DND-41 (cell line): ENCODE measurements at regions not wholly inside any gene's neighbourhood (a gene's known extent, or its start where the extent isn't known, plus 50 kb on each side); places are given as distances from the start of the nearest gene placed in this dataset.

ENCODE experiments used
- ATAC-seq: fragments of 200-7000 bp; cut with Tn5 transposase; 3 replicates; pipeline ENCODE4 v1.9.1; 2021; ENCODE audit warnings: low read depth; ENCODE audit not compliant: insufficient read depth
- DNase-seq: peaks from one replicate; pipeline ENCODE4 v3.0.0-alpha.2; 2020
- H2AFZ ChIP-seq: 2 replicates; pipeline ENCODE4 v1.6.0; 2012; ENCODE audit warnings: low read depth, low read length
- H3K27ac ChIP-seq: 2 replicates; pipeline ENCODE4 v1.5.1; 2012; ENCODE audit warnings: low read length, inconsistent platforms
- H3K27me3 ChIP-seq: fragments of 200-600 bp; sonication (generic); 2 replicates; pipeline ENCODE4 v1.6.0; 2012; ENCODE audit warnings: low read length, mild to moderate bottlenecking, inconsistent platforms; ENCODE audit not compliant: insufficient read depth, poor library complexity
- H3K36me3 ChIP-seq: 2 replicates; pipeline ENCODE4 v1.5.1; 2012; ENCODE audit warnings: low read length, inconsistent platforms; ENCODE audit not compliant: insufficient read depth
- H3K4me1 ChIP-seq: 2 replicates; pipeline ENCODE4 v1.5.1; 2012; ENCODE audit warnings: mild to moderate bottlenecking, low read length; ENCODE audit not compliant: insufficient read depth
- H3K4me2 ChIP-seq: 2 replicates; pipeline ENCODE4 v1.6.0; 2012; ENCODE audit warnings: mild to moderate bottlenecking, moderate library complexity, low read length, inconsistent platforms; ENCODE audit not compliant: insufficient read depth
- H3K4me3 ChIP-seq, 2 experiments: fragments of 200-600 bp in 1 of 2; shearing (Covaris generic) in 1 of 2; 2 replicates each; pipeline ENCODE4 v1.5.1; 2012 to 2016; ENCODE audit warnings: inconsistent platforms in 2 of 2, low read length in 2 of 2, mild to moderate bottlenecking in 2 of 2, low read depth in 1 of 2, moderate library complexity in 1 of 2
- H3K79me2 ChIP-seq: 2 replicates; pipeline ENCODE4 v1.6.0; 2012; ENCODE audit warnings: low read length, inconsistent platforms; ENCODE audit not compliant: insufficient read depth
- H3K9ac ChIP-seq: 2 replicates; pipeline ENCODE4 v1.6.0; 2012; ENCODE audit warnings: low read depth, mild to moderate bottlenecking, inconsistent platforms, low read length, moderate library complexity
- H3K9me3 ChIP-seq: 2 replicates; pipeline ENCODE4 v1.5.1; 2012; ENCODE audit warnings: low read length, moderate library complexity, mild to moderate bottlenecking, inconsistent platforms; ENCODE audit not compliant: insufficient read depth, severe bottlenecking
- H4K20me1 ChIP-seq: 2 replicates; pipeline ENCODE4 v1.6.0; 2012; ENCODE audit warnings: low read length; ENCODE audit not compliant: insufficient read depth
- EZH2 ChIP-seq: IDR thresholded peaks from 3 replicates; pipeline ENCODE4 v1.6.1; 2012; ENCODE audit warnings: borderline replicate concordance, low read depth, mild to moderate bottlenecking, moderate library complexity, low read length, inconsistent platforms; ENCODE audit not compliant: severe bottlenecking
- TF ChIP-seq, protein P1 (sequence below): IDR thresholded peaks from 2 replicates; pipeline ENCODE4 v1.5.1; 2012; ENCODE audit warnings: borderline replicate concordance, low read length, moderate library complexity, mild to moderate bottlenecking; ENCODE audit not compliant: poor library complexity, severe bottlenecking; ENCODE audit errors: extremely low read depth

DNA sequence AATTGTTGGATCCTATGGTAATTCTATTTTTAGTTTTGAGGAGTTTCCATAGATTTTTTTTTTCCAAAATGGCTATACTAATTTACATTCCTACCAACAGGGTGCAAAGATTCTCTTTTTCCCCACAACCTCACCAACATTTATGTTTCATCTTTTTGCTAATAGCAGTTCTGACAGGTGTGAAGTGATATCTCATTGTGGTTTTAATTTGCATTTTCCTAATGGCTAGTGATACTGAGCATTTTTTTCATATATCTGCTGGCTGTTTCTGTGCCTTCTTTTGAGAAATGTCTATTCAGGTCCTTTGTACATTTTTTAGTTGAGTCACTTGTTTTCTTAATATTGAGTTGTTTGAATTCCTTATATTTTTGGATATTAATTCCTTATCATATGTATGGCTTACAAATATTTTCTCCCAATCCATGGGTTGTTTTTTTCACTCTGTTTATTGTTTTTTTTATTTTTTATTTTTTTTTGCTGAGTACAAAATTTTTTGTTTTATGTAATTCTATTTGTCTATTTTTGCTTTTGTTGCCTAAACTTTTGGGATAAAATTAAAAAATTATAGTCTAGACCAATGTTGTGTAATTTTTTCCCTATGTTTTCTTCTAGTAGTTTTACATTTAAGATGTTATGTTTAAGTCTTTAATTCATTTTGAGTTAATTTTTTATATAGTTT lies 205.9 kb upstream of the ADCY1 start:
- Histone ChIP-seq H4K20me1 (no peaks in the 10 kb centered on the region), H3K27ac (no peak overlapping the region)

DNA sequence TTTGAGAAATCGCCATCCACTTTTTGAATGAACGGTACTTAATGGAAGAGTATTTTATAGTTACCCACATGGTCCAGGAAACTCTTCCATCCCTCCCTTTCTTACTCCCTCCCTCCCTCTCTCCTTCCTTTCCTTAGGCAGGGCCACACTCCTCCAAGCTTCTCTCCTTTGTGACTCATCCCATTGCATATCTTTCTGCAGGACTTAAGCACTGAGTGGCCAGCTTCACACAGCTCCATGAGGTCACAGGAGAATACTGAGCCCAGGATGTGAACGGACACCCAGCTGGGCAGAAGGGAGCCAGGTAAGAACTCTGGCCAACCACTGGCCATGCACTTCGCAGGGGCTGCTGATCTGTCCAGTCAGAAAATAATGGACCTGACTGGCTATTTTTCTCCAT lies 189.7 kb upstream of the ADCY1 start:
- H3K27ac ChIP-seq, result no peak overlapping the region
- no peak overlapping the region for H3K4me3 ChIP-seq
- H3K4me1 ChIP-seq, result no peaks in the 10 kb centered on the region
- no peaks in the 10 kb centered on the region for H3K79me2 ChIP-seq
- no peak overlapping the region for H2AFZ ChIP-seq
- H3K9me3 ChIP-seq, result no peaks in the 10 kb centered on the region
- H3K36me3 ChIP-seq, result no peaks in the 10 kb centered on the region
- H3K27me3 ChIP-seq, result no peaks in the 10 kb centered on the region
- no peak overlapping the region for H3K9ac ChIP-seq
- H4K20me1 ChIP-seq, result no peaks in the 10 kb centered on the region
- DNase-seq, result no peak
- ATAC-seq, result no peak
- TF ChIP-seq, protein P1, sequence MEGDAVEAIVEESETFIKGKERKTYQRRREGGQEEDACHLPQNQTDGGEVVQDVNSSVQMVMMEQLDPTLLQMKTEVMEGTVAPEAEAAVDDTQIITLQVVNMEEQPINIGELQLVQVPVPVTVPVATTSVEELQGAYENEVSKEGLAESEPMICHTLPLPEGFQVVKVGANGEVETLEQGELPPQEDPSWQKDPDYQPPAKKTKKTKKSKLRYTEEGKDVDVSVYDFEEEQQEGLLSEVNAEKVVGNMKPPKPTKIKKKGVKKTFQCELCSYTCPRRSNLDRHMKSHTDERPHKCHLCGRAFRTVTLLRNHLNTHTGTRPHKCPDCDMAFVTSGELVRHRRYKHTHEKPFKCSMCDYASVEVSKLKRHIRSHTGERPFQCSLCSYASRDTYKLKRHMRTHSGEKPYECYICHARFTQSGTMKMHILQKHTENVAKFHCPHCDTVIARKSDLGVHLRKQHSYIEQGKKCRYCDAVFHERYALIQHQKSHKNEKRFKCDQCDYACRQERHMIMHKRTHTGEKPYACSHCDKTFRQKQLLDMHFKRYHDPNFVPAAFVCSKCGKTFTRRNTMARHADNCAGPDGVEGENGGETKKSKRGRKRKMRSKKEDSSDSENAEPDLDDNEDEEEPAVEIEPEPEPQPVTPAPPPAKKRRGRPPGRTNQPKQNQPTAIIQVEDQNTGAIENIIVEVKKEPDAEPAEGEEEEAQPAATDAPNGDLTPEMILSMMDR, result no peak
- TF ChIP-seq EZH2, result no peak
- no peak overlapping the region for H3K4me2 ChIP-seq

More for the DNA sequence above, 205.9 kb upstream of the ADCY1 start:
- Histone ChIP-seq H3K4me1 (no peaks in the 10 kb centered on the region), H3K9me3 (no peaks in the 10 kb centered on the region), H3K79me2 (no peaks in the 10 kb centered on the region), H3K9ac (no peak overlapping the region), H3K4me3 (no peak overlapping the region), H3K27me3 (peaks cover 3% of the 10 kb centered on the region), H3K36me3 (no peaks in the 10 kb centered on the region), H3K4me2 (no peak overlapping the region), H2AFZ (no peak overlapping the region)
- no peak for ATAC-seq
- TF ChIP-seq, protein P1, result no peak
- TF ChIP-seq EZH2, result no peak
- DNase-seq, result no peak

DNA sequence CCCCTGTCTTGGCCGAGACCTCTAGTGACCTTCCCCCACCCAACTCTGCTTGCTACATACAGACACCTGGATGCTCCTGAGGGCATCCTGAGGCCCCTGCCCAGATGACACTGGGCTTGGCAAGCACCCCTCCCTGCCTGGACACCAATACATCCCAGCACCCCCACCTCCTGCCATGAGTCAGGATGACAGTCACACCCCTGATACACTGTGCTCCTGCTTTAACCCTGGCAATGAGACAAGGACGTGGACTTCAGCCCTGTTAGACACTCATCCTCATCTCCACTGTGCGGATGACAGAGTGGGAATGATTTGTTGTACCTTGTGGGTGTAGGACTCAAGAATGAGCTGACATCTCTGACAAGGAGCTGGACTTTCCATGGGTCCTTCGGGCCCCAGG lies 186.3 kb upstream of the ADCY1 start:
- Histone ChIP-seq H2AFZ (no peak overlapping the region), H3K9me3 (no peaks in the 10 kb centered on the region), H3K27ac (no peak overlapping the region), H3K9ac (no peak overlapping the region), H3K79me2 (no peaks in the 10 kb centered on the region), H3K4me1 (no peaks in the 10 kb centered on the region), H3K4me2 (no peak overlapping the region), H3K27me3 (no peaks in the 10 kb centered on the region), H4K20me1 (no peaks in the 10 kb centered on the region), H3K36me3 (no peaks in the 10 kb centered on the region), H3K4me3 (no peak overlapping the region)
- no peak for ATAC-seq
- TF ChIP-seq, protein P1, result no peak
- TF ChIP-seq EZH2, result no peak
- no peak for DNase-seq
